Adrenal gland (tissue), 9 donors: ENCODE measurements at regions not wholly inside any gene's neighbourhood (a gene's known extent, or its start where the extent isn't known, plus 50 kb on each side); places are given as distances from the start of the nearest gene placed in this dataset.

ENCODE experiments used
- DNase-seq, 7 donors: peaks; one replicate each; pipeline ENCODE4 v3.0.0-alpha.2; 2019 to 2020
- H3K27ac ChIP-seq, 5 donors: fragments of 200-600 bp; sonication (generic) in 4 of 5; 1 replicate in 3 of 5; 2 replicates in 2 of 5; pipeline versions ENCODE4 v1.5.1 to v1.8.0; 2016 to 2020; ENCODE audit warnings: mild to moderate bottlenecking in 1 of 5
- H3K27me3 ChIP-seq: fragments of 200-600 bp; 2 replicates; pipeline ENCODE4 v1.8.0; 2021
- H3K36me3 ChIP-seq, 2 donors: fragments of 200-600 bp; replicated peaks in 1 of 2; 1 replicate in 1 of 2; 2 replicates in 1 of 2; pipeline versions ENCODE4 v1.5.1 to v1.8.0; 2018 to 2022
- H3K4me1 ChIP-seq, 2 donors: fragments of 200-600 bp; replicated peaks in 1 of 2; 1 replicate in 1 of 2; 2 replicates in 1 of 2; pipeline versions ENCODE4 v1.5.1 to v1.8.0; 2018 to 2021
- H3K4me3 ChIP-seq, 4 donors: fragments of 200-600 bp; sonication (generic) in 3 of 4; one replicate each; pipeline ENCODE4 v1.5.1; 2016 to 2018
- H3K9me3 ChIP-seq, 3 donors: fragments of 200-600 bp; sonication (generic) in 1 of 3; replicated peaks in 1 of 3; 1 replicate in 2 of 3; 2 replicates in 1 of 3; pipeline versions ENCODE4 v1.5.1 to v1.8.0; 2016 to 2021
- CTCF ChIP-seq, 6 experiments: fragments of 450-650 bp in 4 of 6; fragments of 200-600 bp in 2 of 6; sonication (generic) in 1 of 6; IDR thresholded peaks; 1 replicate in 5 of 6; 2 replicates in 1 of 6; pipeline versions ENCODE4 v1.5.1 to v1.8.0; 2016 to 2021; ENCODE audit warnings: antibody characterized with exemption in 6 of 6, mild to moderate bottlenecking in 2 of 6, moderate library complexity in 1 of 6
- POLR2A ChIP-seq, 2 donors: fragments of 450-650 bp; IDR thresholded peaks; one replicate each; pipeline ENCODE4 v1.6.1; 2017; ENCODE audit warnings: antibody characterized with exemption in 2 of 2, mild to moderate bottlenecking in 2 of 2, moderate library complexity in 1 of 2
- WGBS, 4 donors: extraction: QIAGEN DNeasy Blood & Tissue Kit in 2 of 4; methylation state at CpG; one replicate each; pipeline versions ENCODE4 v1.1.5 to v1.1.7; 2013 to 2017; 5-methylcytosine and 5-hydroxymethylcytosine counted together
- intact Hi-C, 2 donors: fragments of 100-400 bp; cut with DNase I; formaldehyde crosslinking; loops; one replicate each; pipeline versions ENCODE4 v1.14.1 to v1.15.0; 2022 to 2023
- donor health status: healthy with polysubstance abuse.
- donor health status: Bipolar disorder and iron deficiency.
- donor health status: DM: yes; HTN: yes; CAD: no.
- donor health status: DM: no; HTN: no; CAD: no.
- donor health status: DM: no; HTN: no; CAD: no.

- H3K4me1 ChIP-seq, result no peaks in the 10 kb centered on the region
- no peak for DNase-seq
- H3K27ac ChIP-seq, result no peak overlapping the region
- intact Hi-C loops, result no loop called here
- no peaks in the 10 kb centered on the region for H3K27me3 ChIP-seq
- TF ChIP-seq CTCF (IDR thresholded peaks at IDR 0.05), result no peak
- no peak for TF ChIP-seq POLR2A (IDR thresholded peaks at IDR 0.05)
- 80 to 92% (median 87%) methylated on average over 5 of the region's 5 CpGs for WGBS, 4 donors
- H3K36me3 ChIP-seq, result no peaks in the 10 kb centered on the region
- no peak overlapping the region for H3K4me3 ChIP-seq
- no peaks in the 10 kb centered on the region for H3K9me3 ChIP-seq
These were observed 101.4 kb downstream of the TNFAIP3 start for GRCh38 chr6:137968455-137968804.

- Histone ChIP-seq H3K4me1 (no peaks in the 10 kb centered on the region), H3K27ac (no peak overlapping the region), H3K9me3 (no peaks in the 10 kb centered on the region), H3K27me3 (no peaks in the 10 kb centered on the region), H3K36me3 (no peaks in the 10 kb centered on the region), H3K4me3 (no peak overlapping the region)
- DNase-seq, result no peak
- WGBS, 4 donors, result 52 to 65% (median 53%) methylated on average over 1 of the region's 1 CpG
- intact Hi-C loops, result no loop called here
- no peak for TF ChIP-seq POLR2A (IDR thresholded peaks at IDR 0.05)
- no peak for TF ChIP-seq CTCF (IDR thresholded peaks at IDR 0.05)
These were observed 101.8 kb downstream of the TNFAIP3 start for GRCh38 chr6:137968901-137969300.

GRCh38 chr6:137969874-137970273, 102.8 kb downstream of the TNFAIP3 start:
- Histone ChIP-seq H3K9me3 (no peaks in the 10 kb centered on the region), H3K36me3 (no peaks in the 10 kb centered on the region), H3K27me3 (no peaks in the 10 kb centered on the region), H3K4me3 (no peak overlapping the region), H3K27ac (no peak overlapping the region), H3K4me1 (no peaks in the 10 kb centered on the region)
- intact Hi-C loops, result no loop called here
- no peak for DNase-seq
- TF ChIP-seq CTCF (IDR thresholded peaks at IDR 0.05), result no peak
- no peak for TF ChIP-seq POLR2A (IDR thresholded peaks at IDR 0.05)

- no peak for DNase-seq
- no peaks in the 10 kb centered on the region for H3K9me3 ChIP-seq
- intact Hi-C loops, result no loop called here
- TF ChIP-seq POLR2A (IDR thresholded peaks at IDR 0.05), result no peak
- TF ChIP-seq CTCF (IDR thresholded peaks at IDR 0.05), result no peak
- H3K27me3 ChIP-seq, result no peaks in the 10 kb centered on the region
- H3K4me1 ChIP-seq, result peaks cover 0 to 3% of the 10 kb centered on the region in 2 donors
- H3K27ac ChIP-seq, result no peak overlapping the region
- H3K4me3 ChIP-seq, result no peak overlapping the region
- H3K36me3 ChIP-seq, result no peaks in the 10 kb centered on the region
- 65 to 68% (median 66%) methylated on average over 4 of the region's 4 CpGs for WGBS, 4 donors
These were observed 103.3 kb downstream of the TNFAIP3 start for GRCh38 chr6:137970368-137970767.
